Testis (tissue), 2 donors: ENCODE measurements at regions not wholly inside any gene's neighbourhood (a gene's known extent, or its start where the extent isn't known, plus 50 kb on each side); places are given as distances from the start of the nearest gene placed in this dataset.
"Not testable (repeated sequence)": the region's sequence is repeated elsewhere in the genome, so short reads cannot be mapped to it uniquely, and the experiment has no call there.

ENCODE experiments used
- POLR2A ChIP-seq: fragments of 450-650 bp; IDR thresholded peaks from one replicate; pipeline ENCODE4 v1.6.1; 2017; ENCODE audit warnings: antibody characterized with exemption, mild to moderate bottlenecking, moderate library complexity
- TF ChIP-seq, protein P1 (sequence below), 3 experiments: fragments of 450-650 bp in 2 of 3; fragments of 200-600 bp in 1 of 3; sonication (generic) in 1 of 3; IDR thresholded peaks; one replicate each; pipeline ENCODE4 v1.5.1; 2016 to 2019; ENCODE audit warnings: antibody characterized with exemption in 3 of 3, mild to moderate bottlenecking in 2 of 3, moderate library complexity in 1 of 3

DNA sequence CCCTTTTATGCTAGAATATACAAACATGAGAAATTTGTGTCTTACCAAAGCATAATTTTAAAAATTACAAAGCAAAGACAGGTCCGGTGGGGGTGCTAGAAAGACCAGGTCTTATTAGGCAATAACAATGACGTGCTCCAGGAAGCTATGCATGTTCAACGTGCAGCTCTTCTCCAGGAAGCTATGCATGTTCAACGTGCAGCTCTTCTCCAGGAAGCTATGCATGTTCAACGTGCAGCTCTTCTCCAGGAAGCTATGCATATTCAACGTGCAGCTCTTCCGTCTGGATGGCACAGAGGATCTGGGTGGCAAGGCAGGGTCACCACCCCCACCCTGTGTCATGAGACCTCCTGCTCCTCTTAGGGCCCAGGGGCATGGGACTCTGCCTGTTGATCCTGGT lies 51.9 kb upstream of the PROP1 start:
- TF ChIP-seq, protein P1, sequence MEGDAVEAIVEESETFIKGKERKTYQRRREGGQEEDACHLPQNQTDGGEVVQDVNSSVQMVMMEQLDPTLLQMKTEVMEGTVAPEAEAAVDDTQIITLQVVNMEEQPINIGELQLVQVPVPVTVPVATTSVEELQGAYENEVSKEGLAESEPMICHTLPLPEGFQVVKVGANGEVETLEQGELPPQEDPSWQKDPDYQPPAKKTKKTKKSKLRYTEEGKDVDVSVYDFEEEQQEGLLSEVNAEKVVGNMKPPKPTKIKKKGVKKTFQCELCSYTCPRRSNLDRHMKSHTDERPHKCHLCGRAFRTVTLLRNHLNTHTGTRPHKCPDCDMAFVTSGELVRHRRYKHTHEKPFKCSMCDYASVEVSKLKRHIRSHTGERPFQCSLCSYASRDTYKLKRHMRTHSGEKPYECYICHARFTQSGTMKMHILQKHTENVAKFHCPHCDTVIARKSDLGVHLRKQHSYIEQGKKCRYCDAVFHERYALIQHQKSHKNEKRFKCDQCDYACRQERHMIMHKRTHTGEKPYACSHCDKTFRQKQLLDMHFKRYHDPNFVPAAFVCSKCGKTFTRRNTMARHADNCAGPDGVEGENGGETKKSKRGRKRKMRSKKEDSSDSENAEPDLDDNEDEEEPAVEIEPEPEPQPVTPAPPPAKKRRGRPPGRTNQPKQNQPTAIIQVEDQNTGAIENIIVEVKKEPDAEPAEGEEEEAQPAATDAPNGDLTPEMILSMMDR (IDR thresholded peaks at IDR 0.05) = not testable (repeated sequence)
- TF ChIP-seq POLR2A = not testable (repeated sequence)
